OCI-LY1 (cell line): ENCODE measurements at regions not wholly inside any gene's neighbourhood (a gene's known extent, or its start where the extent isn't known, plus 50 kb on each side); places are given as distances from the start of the nearest gene placed in this dataset.

Source experiments
- EZH2 ChIP-seq: fragments of 200-600 bp; sonication (generic), shearing (Covaris generic); IDR thresholded peaks from 2 replicates; pipeline ENCODE4 v1.8.0; 2017; ENCODE audit warnings: borderline replicate concordance, mixed run types, mild to moderate bottlenecking, antibody characterized with exemption, low read length, moderate library complexity, mixed read lengths
- TF ChIP-seq, protein P1 (sequence below): fragments of 200-600 bp; sonication (generic), shearing (Covaris generic); IDR thresholded peaks from 2 replicates; pipeline ENCODE4 v1.5.1; 2017; ENCODE audit warnings: mild to moderate bottlenecking, antibody characterized with exemption, low read length, moderate library complexity, mixed read lengths

DNA sequence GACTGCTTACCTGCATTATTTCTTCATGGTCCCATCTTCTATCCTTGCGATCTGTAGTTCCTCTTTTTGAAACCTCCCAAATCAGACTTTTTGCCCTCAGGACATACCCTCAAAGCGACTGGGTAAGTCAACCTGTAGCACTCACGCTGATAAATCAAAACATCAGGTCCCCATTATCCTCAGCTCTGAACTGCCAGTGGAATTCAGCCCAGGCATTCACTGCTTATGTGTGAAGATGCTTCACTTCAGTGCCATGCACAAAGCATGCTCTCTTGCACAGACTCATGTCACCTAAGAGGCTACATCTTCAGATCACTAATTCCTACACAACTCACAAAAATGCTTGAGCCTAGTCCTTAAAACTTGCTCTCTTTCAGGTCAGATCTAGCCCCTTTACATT, 283.6 kb upstream of the KLF6 start:
- TF ChIP-seq, protein P1, sequence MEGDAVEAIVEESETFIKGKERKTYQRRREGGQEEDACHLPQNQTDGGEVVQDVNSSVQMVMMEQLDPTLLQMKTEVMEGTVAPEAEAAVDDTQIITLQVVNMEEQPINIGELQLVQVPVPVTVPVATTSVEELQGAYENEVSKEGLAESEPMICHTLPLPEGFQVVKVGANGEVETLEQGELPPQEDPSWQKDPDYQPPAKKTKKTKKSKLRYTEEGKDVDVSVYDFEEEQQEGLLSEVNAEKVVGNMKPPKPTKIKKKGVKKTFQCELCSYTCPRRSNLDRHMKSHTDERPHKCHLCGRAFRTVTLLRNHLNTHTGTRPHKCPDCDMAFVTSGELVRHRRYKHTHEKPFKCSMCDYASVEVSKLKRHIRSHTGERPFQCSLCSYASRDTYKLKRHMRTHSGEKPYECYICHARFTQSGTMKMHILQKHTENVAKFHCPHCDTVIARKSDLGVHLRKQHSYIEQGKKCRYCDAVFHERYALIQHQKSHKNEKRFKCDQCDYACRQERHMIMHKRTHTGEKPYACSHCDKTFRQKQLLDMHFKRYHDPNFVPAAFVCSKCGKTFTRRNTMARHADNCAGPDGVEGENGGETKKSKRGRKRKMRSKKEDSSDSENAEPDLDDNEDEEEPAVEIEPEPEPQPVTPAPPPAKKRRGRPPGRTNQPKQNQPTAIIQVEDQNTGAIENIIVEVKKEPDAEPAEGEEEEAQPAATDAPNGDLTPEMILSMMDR: no peak
- no peak for TF ChIP-seq EZH2
